NCI-H345 treated with DMSO at 0.1 percent for 48 hours (cell line): ENCODE measurements at regions not wholly inside any gene's neighbourhood (a gene's known extent, or its start where the extent isn't known, plus 50 kb on each side); places are given as distances from the start of the nearest gene placed in this dataset.
"Not testable (repeated sequence)": the region's sequence is repeated elsewhere in the genome, so short reads cannot be mapped to it uniquely, and the experiment has no call there.

Experiments used
- DNase-seq: peaks from one replicate; lab custom pipeline; 2025; ENCODE audit not compliant: unreplicated experiment; lab: John Stamatoyannopoulos, UW

DNA sequence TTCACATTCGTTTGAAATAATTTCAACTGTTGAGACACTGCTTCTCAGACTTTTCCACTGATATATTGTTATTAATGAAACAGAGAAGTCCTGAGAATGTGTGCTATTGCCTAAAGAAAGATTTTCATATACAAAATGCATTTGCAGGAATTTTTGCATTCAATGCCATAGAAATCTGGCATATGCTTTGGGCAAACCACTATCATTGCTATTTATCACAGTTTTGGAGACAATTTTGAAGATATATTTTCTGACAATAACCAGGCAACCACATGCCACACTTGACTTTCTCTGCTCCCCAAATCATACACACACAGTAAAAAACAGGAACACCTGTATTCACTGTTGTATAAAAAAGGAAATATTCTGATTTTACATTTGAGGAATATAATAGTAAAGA lies 1303.7 kb upstream of the IGFBP7 start:
- no peak for DNase-seq

DNA sequence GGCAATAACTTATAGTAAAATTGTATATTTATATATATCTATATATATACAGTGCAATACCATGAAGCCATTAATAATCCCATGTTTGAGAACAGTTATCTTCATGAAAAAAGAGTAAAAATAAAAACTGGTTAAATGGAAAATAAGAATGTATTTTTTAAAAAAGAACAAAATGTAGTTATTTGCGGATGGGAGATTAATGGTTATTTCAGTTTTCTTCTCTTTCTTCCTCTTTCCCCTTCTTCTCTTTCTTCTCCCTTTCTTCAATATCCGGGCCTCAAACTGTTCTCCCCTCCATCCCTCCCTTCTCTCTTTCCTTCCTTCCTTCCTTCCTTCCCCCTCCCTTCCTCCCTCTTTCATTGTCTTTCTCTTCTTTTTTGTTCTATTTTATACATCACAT lies 1301.7 kb upstream of the IGFBP7 start:
- DNase-seq = no peak

DNA sequence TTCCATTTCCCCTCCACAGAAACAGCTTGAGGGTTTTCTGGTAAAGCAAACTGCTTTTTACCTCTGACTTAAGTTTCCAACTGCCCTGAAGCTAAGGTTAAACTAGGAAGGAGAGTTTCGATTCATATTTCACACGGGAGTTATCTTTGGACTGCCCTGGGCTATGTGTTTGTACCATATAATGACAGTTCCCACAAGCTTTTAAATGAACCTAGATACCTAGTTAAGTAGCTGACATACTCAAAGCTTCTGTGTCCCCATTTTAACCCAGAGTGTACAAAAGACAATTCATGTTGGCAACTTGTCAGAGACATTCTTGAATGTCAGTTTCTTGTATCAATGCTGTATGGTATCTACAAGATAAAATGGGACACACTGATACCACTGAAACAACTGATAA lies 1296.6 kb upstream of the IGFBP7 start:
- no peak for DNase-seq

DNA sequence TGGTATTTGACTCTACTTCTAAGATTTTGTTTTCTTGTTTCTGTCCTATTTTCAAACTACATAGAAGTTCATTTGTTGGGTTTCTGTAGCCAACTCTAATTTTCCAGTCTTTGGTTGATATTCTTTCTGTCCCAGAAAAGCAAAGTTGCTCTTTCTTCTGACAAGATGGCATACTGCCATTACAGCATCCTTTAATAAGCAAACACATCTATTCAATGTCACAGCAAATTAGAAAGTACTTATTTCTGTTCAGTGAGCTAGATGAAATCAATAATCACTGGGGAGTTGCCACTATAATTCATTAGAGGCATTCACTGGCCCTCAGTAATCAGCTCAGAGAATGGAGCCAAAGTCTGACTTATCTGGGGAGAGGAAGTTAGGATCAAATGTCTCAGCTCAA lies 1258.0 kb upstream of the IGFBP7 start:
- DNase-seq = no peak

DNA sequence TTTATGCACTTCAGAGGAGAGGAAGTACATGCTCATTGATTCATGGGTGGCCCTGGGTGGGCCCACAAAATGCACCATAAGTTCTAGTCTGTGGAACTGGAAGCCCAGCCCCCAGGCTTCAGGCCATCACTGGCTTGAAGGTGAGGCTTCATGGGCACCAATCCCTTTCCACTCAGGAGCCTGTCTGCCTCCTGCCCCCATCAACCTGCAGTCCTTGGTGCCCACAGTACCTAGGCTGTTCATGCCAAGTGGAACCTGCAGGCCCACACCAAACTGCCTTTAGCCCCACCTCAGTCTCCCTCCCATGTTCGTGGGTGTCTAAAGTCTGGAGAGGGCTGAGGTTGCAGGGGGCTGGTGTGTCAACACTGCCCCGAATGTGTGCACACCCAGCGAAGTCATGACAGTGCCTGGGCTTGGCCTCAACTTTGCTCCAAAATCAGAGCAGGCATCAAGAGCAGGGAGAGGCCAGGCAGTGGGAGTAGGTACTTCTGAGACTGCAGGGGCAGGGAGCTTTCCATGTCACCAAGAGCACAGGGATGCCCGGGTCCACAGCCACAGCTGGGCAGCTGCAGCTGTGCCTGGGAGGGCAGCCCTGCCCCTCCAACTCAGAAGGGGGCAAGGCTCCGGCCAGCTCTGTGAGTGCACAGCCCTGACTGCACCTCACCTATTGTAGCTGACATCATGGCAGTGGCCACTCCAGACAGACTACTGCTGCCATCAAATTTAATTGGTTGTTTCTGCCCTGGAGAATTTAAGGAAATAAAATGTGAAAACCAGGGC lies 1250.4 kb upstream of the IGFBP7 start:
- DNase-seq = no peak

DNA sequence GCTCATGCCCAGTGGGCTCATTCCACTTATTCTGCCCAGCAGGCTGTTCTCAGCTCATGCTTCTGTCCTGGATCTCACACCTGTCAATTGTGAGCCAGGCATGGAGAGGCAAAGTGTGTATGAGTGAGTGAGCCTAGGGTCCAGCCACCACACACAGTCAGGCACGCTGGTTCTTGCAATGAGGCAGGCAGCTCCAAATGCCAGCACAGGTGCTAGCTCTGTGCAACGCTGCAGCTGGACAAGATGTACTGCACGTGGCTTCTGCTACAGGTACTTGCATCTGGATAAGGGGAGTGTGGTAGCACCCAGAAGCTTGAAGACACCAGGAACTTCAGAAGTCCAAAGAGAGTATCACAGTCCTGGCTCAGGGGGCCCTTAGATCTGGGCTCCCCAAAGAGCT lies 1249.4 kb upstream of the IGFBP7 start:
- DNase-seq = no peak

DNA sequence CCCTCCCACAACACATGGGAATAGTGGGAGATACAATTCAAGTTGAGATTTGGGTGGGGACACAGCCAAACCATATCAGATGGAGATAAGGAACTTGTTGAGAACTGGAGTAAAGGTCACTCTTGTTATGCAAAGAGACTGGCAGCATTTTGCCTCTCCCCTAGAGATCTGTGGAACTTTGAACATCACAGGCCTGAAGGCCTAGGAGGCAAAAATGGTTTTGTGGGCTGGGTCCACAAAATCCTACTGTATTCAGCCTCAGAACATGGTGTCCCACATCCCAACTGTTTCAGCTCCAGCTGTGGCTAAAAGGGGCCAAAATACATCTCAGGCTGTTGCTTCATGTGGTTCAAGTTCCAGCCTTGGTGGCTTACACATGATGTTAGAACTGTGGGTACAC lies 1247.8 kb upstream of the IGFBP7 start:
- no peak for DNase-seq

GRCh38 chr4:58325070-58325469 lies 1214.9 kb upstream of the IGFBP7 start:
- DNase-seq = no peak

DNA sequence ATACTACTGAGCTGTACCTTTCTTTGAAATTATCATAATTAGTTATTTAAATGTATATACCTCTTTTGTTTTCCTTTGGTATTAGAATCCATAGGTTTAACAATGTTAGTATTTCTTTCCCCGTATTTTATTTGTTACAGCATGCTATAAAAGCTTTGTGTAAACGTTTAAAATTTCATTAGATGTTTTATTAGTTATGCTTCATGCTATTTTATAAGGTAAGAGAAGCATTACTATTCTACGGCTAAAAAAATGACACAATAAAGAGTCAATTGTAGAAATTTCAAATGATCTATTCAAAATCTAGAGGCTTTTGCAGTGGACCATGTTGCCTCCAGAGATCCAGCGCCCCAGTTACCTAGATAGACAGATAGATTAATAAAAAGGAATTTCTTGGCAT lies 1203.3 kb upstream of the IGFBP7 start:
- DNase-seq = no peak

GRCh38 chr4:58303456-58303855 lies 1193.3 kb upstream of the IGFBP7 start:
- no peak for DNase-seq

GRCh38 chr4:58301376-58301999 lies 1191.3 kb upstream of the IGFBP7 start:
- no peak for DNase-seq

- DNase-seq = no peak
These were observed 1176.2 kb upstream of the IGFBP7 start for GRCh38 chr4:58286335-58286734.

DNA sequence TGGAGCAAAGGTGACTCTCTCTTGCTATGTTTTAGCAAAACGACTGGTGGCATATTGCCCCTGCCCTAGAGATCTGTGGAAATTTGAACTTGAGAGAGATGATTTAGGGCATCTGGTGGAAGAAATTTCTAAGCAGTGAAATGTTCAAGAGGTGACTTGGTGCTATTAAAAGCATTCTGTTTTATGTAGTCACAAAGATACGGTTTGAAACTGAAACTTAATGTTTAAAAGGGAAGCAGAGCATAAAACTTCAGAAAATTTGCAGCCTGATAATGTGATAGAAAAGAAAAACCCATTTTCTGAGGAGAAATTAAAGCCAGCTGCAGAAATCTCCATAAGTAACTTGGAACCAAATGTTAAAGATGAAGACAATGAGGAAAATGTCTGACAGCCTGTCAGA lies 1170.7 kb upstream of the IGFBP7 start:
- not testable (repeated sequence) for DNase-seq

DNA sequence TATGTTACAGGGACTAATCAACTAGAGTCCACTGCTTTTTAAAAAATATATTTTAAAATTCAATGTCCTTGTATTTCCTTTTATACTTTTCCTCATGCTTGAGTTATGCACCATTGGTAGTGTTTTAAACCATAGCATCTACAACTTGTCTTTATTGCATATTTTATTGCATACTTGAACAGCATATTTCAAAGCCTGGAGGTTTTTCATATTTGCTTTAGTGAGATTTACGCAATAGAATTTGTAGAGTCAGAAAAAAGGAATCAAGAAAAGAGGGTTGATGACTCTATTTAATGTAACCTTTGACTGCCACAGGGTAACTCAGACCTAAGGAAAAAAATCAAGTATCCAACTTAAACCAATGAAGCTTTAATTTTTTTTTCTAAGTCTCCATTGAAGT lies 1165.7 kb upstream of the IGFBP7 start:
- no peak for DNase-seq

DNA sequence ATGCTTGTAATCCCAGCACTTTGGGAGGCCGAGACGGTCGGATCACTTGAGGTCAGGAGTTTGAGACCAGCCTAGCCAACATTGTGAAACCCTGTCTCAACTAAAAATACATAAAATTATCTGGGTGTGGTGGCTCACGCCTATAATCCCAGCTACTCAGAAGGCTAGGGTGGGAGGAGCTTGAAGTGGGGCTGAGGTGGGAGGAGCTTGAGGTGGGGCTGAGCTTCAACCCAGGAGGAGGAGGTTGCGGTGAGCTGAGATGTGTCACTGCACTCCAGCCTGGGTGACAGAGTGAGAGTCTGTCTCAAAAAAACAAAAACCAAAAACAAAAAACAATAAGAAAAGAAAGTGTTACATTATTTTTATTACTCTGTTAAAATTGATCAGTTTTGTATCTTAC lies 1164.4 kb upstream of the IGFBP7 start:
- DNase-seq = no peak

DNA sequence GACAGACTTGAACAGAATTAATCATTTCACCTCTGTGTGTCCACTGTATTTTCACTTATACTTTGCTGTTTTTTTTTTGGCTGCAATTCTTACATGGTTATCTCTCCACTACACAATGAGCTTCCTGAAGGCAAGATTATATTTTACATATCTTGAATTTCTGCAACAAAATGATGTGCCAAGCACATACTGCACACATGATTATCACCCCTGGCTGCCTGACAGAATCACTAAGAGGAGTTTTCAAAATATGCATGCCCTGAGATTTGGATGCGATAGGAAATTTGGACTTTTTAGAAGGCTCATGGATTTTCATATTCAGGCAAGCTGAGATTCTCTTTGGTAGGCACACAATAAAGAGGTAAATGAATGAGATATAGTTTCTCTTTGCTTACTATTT lies 1162.1 kb upstream of the IGFBP7 start:
- no peak for DNase-seq

- no peak for DNase-seq
These were observed 1155.5 kb upstream of the IGFBP7 start for GRCh38 chr4:58265734-58266133.

DNA sequence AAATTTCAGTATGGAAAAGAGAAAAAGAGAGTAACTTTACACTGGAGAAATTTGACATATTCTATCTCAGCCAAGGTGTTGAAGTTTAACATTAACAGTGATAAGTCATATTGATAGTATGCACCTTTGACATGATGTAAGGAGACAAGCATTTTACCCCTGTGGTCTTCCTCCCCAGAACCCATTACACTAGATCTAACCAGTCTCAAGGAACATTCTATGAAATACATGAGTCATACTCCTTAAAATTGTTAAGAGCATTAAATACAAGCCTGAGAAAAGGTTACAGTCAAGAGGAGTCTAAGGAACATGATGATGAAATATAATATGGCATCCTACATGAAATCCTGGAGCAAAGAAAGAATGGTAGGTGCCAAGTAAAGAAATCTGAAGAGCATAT lies 1151.3 kb upstream of the IGFBP7 start:
- no peak for DNase-seq

- DNase-seq = no peak
These were observed 1144.1 kb upstream of the IGFBP7 start for GRCh38 chr4:58254291-58254690.

DNA sequence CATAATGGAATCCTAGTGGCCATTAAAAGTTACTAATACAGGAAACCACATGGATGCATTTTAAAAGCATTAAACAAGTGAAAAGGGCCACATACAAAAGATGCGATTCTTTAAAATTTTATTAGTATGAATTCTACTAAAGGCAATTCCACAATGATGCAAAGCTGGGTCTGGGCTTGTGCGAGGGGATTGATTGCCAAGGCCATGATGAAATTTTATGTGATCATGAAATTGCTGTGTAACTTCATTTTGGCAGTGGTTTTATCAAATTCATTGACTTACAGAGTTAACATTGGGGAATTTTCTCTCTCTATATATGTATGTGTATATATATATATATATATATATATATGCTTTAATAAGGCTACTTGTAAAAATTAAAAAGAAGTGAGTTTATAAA lies 1142.5 kb upstream of the IGFBP7 start:
- DNase-seq = no peak

GRCh38 chr4:58247792-58248191 lies 1137.6 kb upstream of the IGFBP7 start:
- no peak for DNase-seq

GRCh38 chr4:58225460-58225859 lies 1115.3 kb upstream of the IGFBP7 start:
- DNase-seq = no peak

DNA sequence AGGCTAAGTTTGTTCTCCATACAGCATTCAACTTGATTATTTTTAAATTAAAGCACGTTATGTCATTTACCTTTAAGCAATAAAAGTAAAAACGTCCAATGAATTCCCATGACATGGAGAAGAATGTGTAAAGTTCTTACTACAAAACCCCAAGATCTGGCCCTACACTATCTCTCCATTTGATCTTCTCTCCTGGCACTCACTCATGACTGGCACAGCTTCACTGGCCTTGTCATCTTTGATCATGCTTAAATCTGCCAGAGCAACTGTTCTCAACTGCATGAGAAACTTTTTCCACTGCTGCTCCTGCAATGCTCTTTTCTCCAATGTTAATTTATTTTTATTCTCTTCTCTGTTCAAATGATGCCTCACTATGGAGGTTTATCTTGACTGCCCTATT lies 1109.0 kb upstream of the IGFBP7 start:
- no peak for DNase-seq
